GM04504 (cell line): ENCODE measurements at regions not wholly inside any gene's neighbourhood (a gene's known extent, or its start where the extent isn't known, plus 50 kb on each side); places are given as distances from the start of the nearest gene placed in this dataset.
"Not testable (repeated sequence)": the region's sequence is repeated elsewhere in the genome, so short reads cannot be mapped to it uniquely, and the experiment has no call there.

Experiments
- DNase-seq: peaks from one replicate; pipeline ENCODE4 v3.0.0-alpha.2; 2012; ENCODE audit warnings: low read depth

- DNase-seq, result no peak
These were observed 598.3 kb downstream of the EFNA5 start for GRCh38 chr5:107072440-107072839.

DNA sequence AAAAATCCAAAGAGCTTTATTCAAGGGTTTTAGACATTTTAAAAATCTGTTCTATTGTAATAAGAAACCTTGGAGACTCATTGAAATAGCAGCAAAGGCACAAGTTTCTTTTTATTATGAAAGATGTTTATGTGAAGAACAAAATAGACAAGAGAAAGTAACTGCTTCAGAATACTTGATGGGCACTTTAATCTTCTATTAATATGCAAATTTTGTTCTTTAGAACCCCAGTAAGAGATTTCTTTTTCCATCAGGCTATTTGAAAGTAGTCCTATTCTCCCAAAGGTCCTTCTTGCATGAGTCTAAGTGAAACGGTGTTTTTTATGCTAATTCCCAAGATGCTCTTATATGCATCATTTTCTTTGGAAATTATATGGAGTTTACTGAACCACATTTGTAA lies 602.0 kb downstream of the EFNA5 start:
- DNase-seq, result no peak

- DNase-seq, result no peak
These were observed 603.3 kb downstream of the EFNA5 start for GRCh38 chr5:107067395-107067794.

DNA sequence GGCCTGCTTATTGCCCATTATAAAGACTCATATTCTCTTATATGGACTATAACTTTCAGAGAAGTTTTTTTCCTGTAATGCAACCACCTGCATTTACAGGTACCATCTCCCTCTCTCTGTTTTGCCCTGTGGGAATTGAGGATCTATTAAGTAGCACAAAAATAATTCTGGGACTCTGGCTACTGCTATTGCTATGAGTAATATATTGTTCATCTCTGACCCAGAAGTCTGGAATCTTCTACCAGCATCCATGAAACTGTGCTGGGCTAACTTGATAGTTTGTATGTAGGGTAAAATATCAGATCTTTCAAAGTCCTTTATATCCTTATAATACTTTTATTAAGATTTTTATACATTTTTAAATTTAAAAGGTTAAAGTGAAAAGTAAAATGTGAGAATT lies 607.2 kb downstream of the EFNA5 start:
- DNase-seq, result no peak

- no peak for DNase-seq
These were observed 611.9 kb downstream of the EFNA5 start for GRCh38 chr5:107058803-107059202.

- DNase-seq, result no peak
These were observed 612.5 kb downstream of the EFNA5 start for GRCh38 chr5:107058235-107058634.

DNA sequence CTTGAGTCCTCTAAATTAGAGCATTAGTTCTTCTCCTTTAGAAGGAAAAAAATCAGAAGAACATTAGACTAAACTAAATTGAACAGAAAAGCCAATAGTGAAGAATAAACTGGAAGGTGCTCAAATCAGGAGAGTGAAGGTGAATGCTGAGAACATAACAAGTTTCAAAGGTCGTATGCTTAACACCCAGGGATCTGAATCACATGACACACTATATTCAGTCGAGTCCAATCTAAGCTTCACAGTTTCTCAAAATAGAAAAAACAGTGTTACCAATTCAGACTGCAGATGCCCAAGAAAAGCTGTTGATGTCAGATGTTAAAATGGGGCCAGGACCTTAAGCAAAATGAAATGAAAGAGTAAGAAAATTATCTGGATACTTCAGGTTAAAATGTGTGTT lies 614.5 kb downstream of the EFNA5 start:
- DNase-seq, result no peak

DNA sequence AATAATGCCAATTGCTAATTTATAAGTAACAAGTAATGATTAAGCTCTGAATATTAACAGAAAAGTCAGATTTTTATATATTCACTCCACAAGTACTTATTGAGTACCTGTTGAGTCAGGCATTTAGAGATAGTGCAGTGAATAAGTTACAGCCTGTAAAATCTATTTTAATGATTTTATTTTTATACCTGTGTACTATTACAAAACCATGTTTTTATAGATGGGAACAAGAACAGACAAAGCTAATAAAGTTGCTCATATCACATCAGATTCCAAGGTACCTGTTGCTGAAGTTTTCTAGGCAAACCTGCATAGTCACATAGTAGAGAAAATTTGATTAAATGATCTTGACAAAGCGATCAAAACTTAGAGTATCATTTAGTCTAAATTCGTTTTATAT lies 623.7 kb downstream of the EFNA5 start:
- no peak for DNase-seq

DNA sequence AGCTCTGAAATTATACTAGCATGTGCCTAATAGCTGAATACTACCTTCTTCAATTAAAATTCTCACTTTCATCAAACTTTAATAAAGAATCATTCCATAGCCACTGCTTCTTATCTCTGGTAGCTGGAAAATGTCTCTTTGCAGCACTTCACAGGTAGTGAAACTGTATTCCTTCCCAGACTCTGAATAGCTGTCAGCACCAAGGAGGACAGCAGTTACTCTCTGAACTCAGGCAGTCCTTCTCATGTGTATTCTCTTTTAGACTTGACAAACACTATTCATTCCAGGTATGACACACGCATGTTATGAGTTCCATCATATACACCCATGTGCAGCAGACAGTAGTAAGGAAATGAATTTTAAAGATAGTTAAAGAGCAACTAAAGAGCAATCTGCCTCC lies 627.1 kb downstream of the EFNA5 start:
- DNase-seq, result no peak

DNA sequence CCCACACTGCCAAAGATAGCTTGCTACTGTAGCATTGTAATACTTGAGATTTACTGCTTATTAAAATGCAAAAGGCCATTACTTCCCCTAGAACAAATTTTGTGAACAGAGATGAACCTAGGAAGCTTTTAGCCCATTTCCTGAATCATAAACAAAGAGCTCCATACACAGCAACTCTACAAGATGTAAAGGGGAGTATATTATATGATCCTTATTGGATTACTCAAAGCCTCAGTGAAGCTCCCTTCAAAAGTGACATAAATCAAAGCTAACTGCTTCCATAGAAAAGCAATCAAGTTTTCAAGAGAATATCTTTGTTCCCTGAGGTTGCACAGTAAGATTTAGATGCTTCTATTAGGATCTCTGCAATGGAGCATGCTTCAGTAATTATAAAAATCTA lies 629.8 kb downstream of the EFNA5 start:
- no peak for DNase-seq

GRCh38 chr5:107032629-107033028 lies 638.1 kb downstream of the EFNA5 start:
- DNase-seq, result no peak

DNA sequence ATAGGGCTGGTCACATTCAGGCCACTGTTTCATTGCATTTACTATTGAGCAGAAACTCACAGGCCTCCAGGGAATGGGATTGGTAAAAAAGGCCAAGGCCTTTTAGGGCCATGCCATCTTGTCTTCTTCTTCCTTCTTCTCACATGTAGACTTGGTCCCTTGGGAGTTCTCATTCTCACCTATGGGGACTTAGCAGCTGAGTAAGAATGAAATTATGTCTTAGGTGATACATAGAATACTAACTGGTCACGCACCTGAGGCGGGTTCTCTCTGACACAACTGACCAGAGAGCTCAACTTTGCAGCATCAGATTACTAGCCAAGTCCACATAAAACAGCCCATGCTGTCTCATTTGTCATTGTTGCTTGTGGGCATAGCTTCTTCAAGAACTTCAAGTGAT lies 641.8 kb downstream of the EFNA5 start:
- no peak for DNase-seq

- DNase-seq, result no peak
These were observed 644.8 kb downstream of the EFNA5 start for GRCh38 chr5:107025712-107026497.

GRCh38 chr5:107023732-107024131 lies 647.0 kb downstream of the EFNA5 start:
- DNase-seq, result no peak

GRCh38 chr5:107021575-107021974 lies 649.2 kb downstream of the EFNA5 start:
- DNase-seq, result no peak

- no peak for DNase-seq
These were observed 650.1 kb downstream of the EFNA5 start for GRCh38 chr5:107020626-107021025.

DNA sequence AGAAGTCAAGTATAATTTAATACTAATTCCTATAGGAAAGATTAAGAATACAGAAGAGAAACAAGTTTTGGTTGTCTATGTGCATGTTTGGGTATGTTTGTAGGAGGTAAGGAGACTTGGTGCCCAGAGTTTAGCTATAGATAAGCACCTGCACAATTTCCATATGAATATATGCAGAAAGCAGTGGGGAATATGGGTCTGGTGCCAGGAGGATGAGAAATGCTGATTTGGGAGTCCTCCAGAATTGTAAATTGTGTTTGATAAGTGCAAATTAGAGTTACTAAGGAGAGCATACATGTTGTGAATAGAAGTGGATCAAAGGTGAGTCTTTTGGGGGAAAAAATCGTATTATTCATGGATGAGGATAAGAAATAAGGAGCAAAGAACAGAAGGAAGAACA lies 653.1 kb downstream of the EFNA5 start:
- no peak for DNase-seq

DNA sequence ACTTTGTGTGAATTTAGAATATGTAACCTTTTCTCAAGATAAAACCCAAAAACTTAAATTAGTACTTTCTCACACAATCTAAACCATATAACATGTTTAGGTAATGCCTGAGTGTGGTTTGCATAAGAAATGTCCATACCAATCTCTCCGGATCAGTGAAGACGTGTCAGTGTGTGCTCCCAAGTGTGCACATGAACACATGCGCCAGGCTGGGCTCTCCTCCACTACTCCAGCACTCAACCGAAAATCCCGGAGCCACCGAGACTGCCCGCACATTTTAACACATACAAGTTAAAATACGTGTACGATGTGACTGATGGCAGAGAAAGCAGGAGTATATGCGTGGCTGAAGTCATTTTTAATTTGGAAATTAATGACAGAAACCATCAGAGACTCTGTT lies 658.4 kb downstream of the EFNA5 start:
- no peak for DNase-seq

- DNase-seq, result no peak
These were observed 659.1 kb downstream of the EFNA5 start for GRCh38 chr5:107011605-107012004.

- DNase-seq, result no peak
These were observed 660.7 kb downstream of the EFNA5 start for GRCh38 chr5:107010060-107010459.

DNA sequence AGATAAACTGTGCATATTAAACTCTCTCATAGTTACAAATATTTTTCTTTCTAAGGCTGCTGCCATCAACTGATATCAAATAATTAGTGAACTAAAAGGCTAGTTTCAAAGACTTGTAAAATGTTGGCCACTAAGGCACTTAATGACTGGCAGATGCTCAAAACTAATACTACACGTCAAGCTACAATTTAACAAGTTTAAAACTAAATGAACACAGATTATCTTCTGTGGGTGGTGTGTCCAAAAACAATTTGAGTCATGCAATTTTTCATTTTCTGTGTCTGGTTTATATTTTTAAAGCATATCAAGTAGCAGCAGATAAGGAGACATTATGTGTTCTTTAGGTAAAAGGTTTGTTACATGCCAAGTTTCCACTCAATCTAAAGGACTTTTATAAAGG lies 665.1 kb downstream of the EFNA5 start:
- DNase-seq, result no peak

- DNase-seq, result no peak
These were observed 665.6 kb downstream of the EFNA5 start for GRCh38 chr5:107005161-107005560.

DNA sequence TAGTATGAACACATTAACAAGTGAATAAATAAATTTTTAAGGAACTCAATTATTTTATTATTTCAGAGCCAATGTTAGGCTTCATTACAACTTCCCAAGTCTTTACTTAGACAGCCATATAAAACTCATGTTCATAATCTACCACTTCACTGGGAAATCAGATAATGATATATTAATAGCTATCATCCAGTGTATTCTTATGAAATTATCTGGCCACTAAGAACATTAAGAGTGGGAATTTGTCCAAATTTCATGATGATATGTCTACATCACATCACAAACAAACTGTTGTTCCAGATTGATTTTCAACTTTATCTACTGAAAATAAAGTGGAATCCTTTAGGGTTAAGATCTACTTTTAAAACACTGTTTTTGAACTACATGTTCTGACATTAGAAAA lies 668.6 kb downstream of the EFNA5 start:
- no peak for DNase-seq

DNA sequence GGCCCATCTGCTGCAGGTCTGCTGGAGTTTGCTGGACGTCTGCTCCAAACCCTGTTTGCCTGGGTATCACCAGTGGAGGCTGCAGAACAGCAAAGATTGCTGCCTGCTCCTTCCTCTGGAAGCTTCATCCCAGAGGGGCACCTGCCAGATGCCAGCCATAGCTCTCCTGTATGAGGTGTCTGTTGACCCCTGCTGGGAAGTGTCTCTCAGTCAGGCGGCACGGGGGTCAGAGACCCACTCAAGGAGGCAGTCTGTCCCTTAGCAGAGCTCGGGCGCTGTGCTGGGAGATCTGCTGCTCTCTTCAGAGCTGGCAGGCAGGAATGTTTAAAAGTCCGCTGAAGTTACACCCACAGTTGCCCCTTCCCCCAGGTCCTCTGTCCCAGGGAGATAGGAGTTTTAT lies 671.2 kb downstream of the EFNA5 start:
- DNase-seq, result not testable (repeated sequence)
